Endothelial cell of umbilical vein (primary cell): ENCODE measurements at regions not wholly inside any gene's neighbourhood (a gene's known extent, or its start where the extent isn't known, plus 50 kb on each side); places are given as distances from the start of the nearest gene placed in this dataset.

Experiments
- BruUV-seq: library from RNA; stranded (reverse); fragments of 400-500 nt; replicated peaks from 2 replicates; lab custom pipeline; 2021; lab: Mats Ljungman, UMichigan
- CTCF ChIA-PET: fragments of 300-600, 350-600 bp; sonication (Branson Sonifier 250); formaldehyde crosslinking; loops from one replicate; lab custom pipeline; 2021; ENCODE audit warnings: antibody characterized with exemption, inconsistent platforms; lab: Charles Lee
- POLR2A ChIA-PET: fragments of 300-600, 350-600 bp; sonication (Branson Sonifier 250); formaldehyde crosslinking; loops from one replicate; lab custom pipeline; 2021; ENCODE audit warnings: antibody characterized with exemption, inconsistent platforms; lab: Charles Lee
- DNase-seq: peaks from one replicate; pipeline ENCODE4 v3.0.0-alpha.2; 2011; ENCODE audit warnings: low read depth, low spot score
- FAIRE-seq: peaks from 2 replicates; lab custom pipeline; 2011; peaks lifted over from hg19 to GRCh38; lab: Jason Lieb, UNC
- H2AFZ ChIP-seq: 2 replicates; pipeline ENCODE4 v1.6.0; 2012; ENCODE audit warnings: low read depth, low read length, control low read depth, inconsistent platforms
- H3K27ac ChIP-seq: 2 replicates; pipeline ENCODE4 v1.5.1; 2011; ENCODE audit warnings: low read depth, mild to moderate bottlenecking, control low read depth, low read length, moderate library complexity; ENCODE audit not compliant: insufficient read depth
- H3K27me3 ChIP-seq, 2 experiments: 2 replicates each; pipeline versions ENCODE4 v1.6.0 to v1.6.1; 2011; ENCODE audit warnings: low read length in 2 of 2, mixed read lengths in 1 of 2; ENCODE audit not compliant: control insufficient read depth in 2 of 2, insufficient read depth in 2 of 2
- H3K36me3 ChIP-seq, 2 experiments: 2 replicates in 1 of 2; 3 replicates in 1 of 2; pipeline ENCODE4 v1.5.1; 2011; ENCODE audit warnings: low read length in 2 of 2, mild to moderate bottlenecking in 1 of 2, moderate library complexity in 1 of 2; ENCODE audit not compliant: control insufficient read depth in 2 of 2, insufficient read depth in 2 of 2; ENCODE audit errors: extremely low read depth in 1 of 2
- H3K4me1 ChIP-seq: 3 replicates; pipeline ENCODE4 v1.5.1; 2011; ENCODE audit warnings: mild to moderate bottlenecking, low read length; ENCODE audit not compliant: control insufficient read depth, insufficient read depth; ENCODE audit errors: extremely low read depth
- H3K4me2 ChIP-seq: 2 replicates; pipeline ENCODE4 v1.6.1; 2011; ENCODE audit warnings: low read length, control low read depth, mixed read lengths; ENCODE audit not compliant: insufficient read depth
- H3K4me3 ChIP-seq, 3 experiments: fragments of 200-600 bp in 1 of 3; sonication (generic), shearing (Covaris generic) in 1 of 3; replicated peaks in 1 of 3; 2 replicates each; pipeline ENCODE4 v1.5.1; 2011 to 2016; ENCODE audit warnings: control low read depth in 3 of 3, low read length in 3 of 3, mild to moderate bottlenecking in 2 of 3, inconsistent platforms in 1 of 3, low read depth in 1 of 3, moderate library complexity in 1 of 3; ENCODE audit not compliant: insufficient read depth in 1 of 3
- H3K79me2 ChIP-seq: 2 replicates; pipeline ENCODE4 v1.6.0; 2012; ENCODE audit warnings: low read length, inconsistent platforms; ENCODE audit not compliant: control insufficient read depth, insufficient read depth
- H3K9ac ChIP-seq: replicated peaks from 2 replicates; pipeline ENCODE3; 2011; ENCODE audit warnings: low read length, control low read depth; ENCODE audit not compliant: insufficient read depth; ENCODE audit errors: extremely low read depth
- H3K9me1 ChIP-seq: replicated peaks from 3 replicates; pipeline ENCODE4 v1.6.0; 2011; ENCODE audit warnings: mild to moderate bottlenecking, low read length; ENCODE audit not compliant: control insufficient read depth, insufficient read depth; ENCODE audit errors: extremely low read depth
- H3K9me3 ChIP-seq: replicated peaks from 2 replicates; pipeline ENCODE4 v1.5.1; 2012; ENCODE audit warnings: low read length, inconsistent platforms; ENCODE audit not compliant: control insufficient read depth, insufficient read depth
- H4K20me1 ChIP-seq: replicated peaks from 2 replicates; pipeline ENCODE3; 2011; ENCODE audit warnings: mild to moderate bottlenecking, low read length; ENCODE audit not compliant: control insufficient read depth, insufficient read depth; ENCODE audit errors: extremely low read depth
- EZH2 ChIP-seq: IDR thresholded peaks from 2 replicates; pipeline ENCODE4 v1.6.1; 2012; ENCODE audit warnings: borderline replicate concordance, low read depth, mild to moderate bottlenecking, moderate library complexity, low read length, inconsistent platforms; ENCODE audit not compliant: severe bottlenecking
- FOS ChIP-seq: IDR thresholded peaks from 2 replicates; pipeline ENCODE4 v1.6.1; 2011; ENCODE audit warnings: mild to moderate bottlenecking, low read length, moderate library complexity, borderline replicate concordance; ENCODE audit not compliant: insufficient read depth
- GATA2 ChIP-seq: IDR thresholded peaks from 2 replicates; pipeline ENCODE4 v1.7.0; 2011; ENCODE audit warnings: low read depth, mild to moderate bottlenecking, moderate library complexity, mixed read lengths, low read length; ENCODE audit not compliant: insufficient read length, insufficient read depth
- JUN ChIP-seq: IDR thresholded peaks from 2 replicates; pipeline ENCODE4 v1.6.1; 2011; ENCODE audit warnings: borderline replicate concordance, low read depth; ENCODE audit not compliant: insufficient read length, insufficient read depth
- MYC ChIP-seq: IDR thresholded peaks from one replicate; pipeline ENCODE4 v1.6.1; 2011; ENCODE audit warnings: mild to moderate bottlenecking, low read depth, low read length
- POLR2A ChIP-seq: IDR thresholded peaks from 2 replicates; pipeline ENCODE4 v1.6.1; 2012; ENCODE audit warnings: low read depth, mild to moderate bottlenecking, control low read depth, low read length
- POLR2AphosphoS5 ChIP-seq: IDR thresholded peaks from 2 replicates; pipeline ENCODE4 v1.6.1; 2012; ENCODE audit warnings: low read depth, mild to moderate bottlenecking, control low read depth, low read length, moderate library complexity; ENCODE audit not compliant: insufficient read depth
- dilution Hi-C: fragments of 300-500 bp; cut with MboI; formaldehyde crosslinking; loops from one replicate; pipeline ENCODE4 v1.15.0; 2019; ENCODE audit warnings: low sequenced_read_pairs; ENCODE audit not compliant: extremely low pct_ligation_motif_present
- intact Hi-C: fragments of 100-400 bp; cut with micrococcal nuclease; formaldehyde crosslinking; loops from one replicate; pipeline ENCODE4 v1.10.0; 2022
- TF ChIP-seq, protein P1 (sequence below): IDR thresholded peaks from 2 replicates; pipeline ENCODE4 v1.6.1; 2011; ENCODE audit not compliant: insufficient read depth, insufficient read length
- TF ChIP-seq, protein P2 (sequence below), 2 donors: IDR thresholded peaks; 1 replicate in 1 of 2; 2 replicates in 1 of 2; pipeline ENCODE4 v1.5.1; 2011; ENCODE audit warnings: low read length in 2 of 2, mild to moderate bottlenecking in 2 of 2, moderate library complexity in 2 of 2, control low read depth in 1 of 2, inconsistent platforms in 1 of 2, low read depth in 1 of 2; ENCODE audit not compliant: insufficient read depth in 1 of 2; ENCODE audit errors: extremely low read depth in 1 of 2

DNA sequence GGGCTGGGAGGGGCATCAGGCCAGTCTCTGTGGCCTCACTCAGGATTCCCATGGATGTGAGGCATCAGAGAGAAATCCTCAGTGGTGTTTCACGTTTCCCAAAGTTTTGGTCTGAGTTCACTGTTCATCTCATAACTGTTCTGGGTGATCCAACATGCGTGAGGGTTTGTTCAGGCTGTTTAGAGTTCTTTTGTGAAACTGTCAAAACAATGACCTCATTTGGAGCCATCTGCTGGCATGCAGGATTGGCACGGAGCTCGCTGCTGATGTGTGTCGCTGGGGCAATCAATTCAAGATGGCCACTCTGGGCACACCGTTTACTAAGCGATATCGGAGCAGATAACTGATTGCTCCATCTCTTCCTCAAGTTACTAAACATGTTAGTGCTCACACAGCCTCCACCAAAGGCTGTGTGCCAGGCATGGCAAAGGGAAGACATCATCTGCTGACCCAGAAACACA lies 365.6 kb downstream of the WDR11 start:
- Histone ChIP-seq H3K27ac (no peak overlapping the region), H3K4me2 (no peak overlapping the region), H3K79me2 (no peaks in the 10 kb centered on the region), H4K20me1 (no peaks in the 10 kb centered on the region), H3K36me3 (no peaks in the 10 kb centered on the region), H2AFZ (no peak overlapping the region), H3K9me3 (peaks cover 3% of the 10 kb centered on the region), H3K27me3 (no peaks in the 10 kb centered on the region), H3K9me1 (no peaks in the 10 kb centered on the region), H3K9ac (no peak overlapping the region), H3K4me1 (no peaks in the 10 kb centered on the region), H3K4me3 (no peak overlapping the region)
- ChIA-PET POLR2A (no interaction called here), CTCF (no interaction called here)
- FAIRE-seq (no peak), DNase-seq (no peak)
- no TSS peak for BruUV-seq
- TF ChIP-seq JUN: no peak
- TF ChIP-seq MYC: no peak
- no peak for TF ChIP-seq EZH2
- TF ChIP-seq GATA2: no peak
- TF ChIP-seq POLR2AphosphoS5: no peak
- TF ChIP-seq, protein P1, sequence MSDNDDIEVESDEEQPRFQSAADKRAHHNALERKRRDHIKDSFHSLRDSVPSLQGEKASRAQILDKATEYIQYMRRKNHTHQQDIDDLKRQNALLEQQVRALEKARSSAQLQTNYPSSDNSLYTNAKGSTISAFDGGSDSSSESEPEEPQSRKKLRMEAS: no peak
- TF ChIP-seq, protein P2, sequence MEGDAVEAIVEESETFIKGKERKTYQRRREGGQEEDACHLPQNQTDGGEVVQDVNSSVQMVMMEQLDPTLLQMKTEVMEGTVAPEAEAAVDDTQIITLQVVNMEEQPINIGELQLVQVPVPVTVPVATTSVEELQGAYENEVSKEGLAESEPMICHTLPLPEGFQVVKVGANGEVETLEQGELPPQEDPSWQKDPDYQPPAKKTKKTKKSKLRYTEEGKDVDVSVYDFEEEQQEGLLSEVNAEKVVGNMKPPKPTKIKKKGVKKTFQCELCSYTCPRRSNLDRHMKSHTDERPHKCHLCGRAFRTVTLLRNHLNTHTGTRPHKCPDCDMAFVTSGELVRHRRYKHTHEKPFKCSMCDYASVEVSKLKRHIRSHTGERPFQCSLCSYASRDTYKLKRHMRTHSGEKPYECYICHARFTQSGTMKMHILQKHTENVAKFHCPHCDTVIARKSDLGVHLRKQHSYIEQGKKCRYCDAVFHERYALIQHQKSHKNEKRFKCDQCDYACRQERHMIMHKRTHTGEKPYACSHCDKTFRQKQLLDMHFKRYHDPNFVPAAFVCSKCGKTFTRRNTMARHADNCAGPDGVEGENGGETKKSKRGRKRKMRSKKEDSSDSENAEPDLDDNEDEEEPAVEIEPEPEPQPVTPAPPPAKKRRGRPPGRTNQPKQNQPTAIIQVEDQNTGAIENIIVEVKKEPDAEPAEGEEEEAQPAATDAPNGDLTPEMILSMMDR (IDR thresholded peaks at IDR 0.05; ENCODE audit: extremely low read depth in 1 of 2, insufficient read depth in 1 of 2, low read depth in 1 of 2, low read length in 2 of 2): no peak
- TF ChIP-seq FOS: no peak
- TF ChIP-seq POLR2A: no peak
- dilution Hi-C loops: no loop called here
- intact Hi-C loops: no loop called here
